ENCODE measurements at regions not wholly inside any gene's neighbourhood (a gene's known extent, or its start where the extent isn't known, plus 50 kb on each side); places are given as distances from the start of the nearest gene placed in this dataset.

GRCh38 chr6:103062136-103062535, 1668.6 kb downstream of the GRIK2 start:
- TF ChIP-seq MYC (IDR thresholded peaks at IDR 0.05; ENCODE audit: low read depth, low read length) (no peak), MAX (IDR thresholded peaks at IDR 0.05; ENCODE audit: insufficient read depth, insufficient read length) (no peak), EZH2 (IDR thresholded peaks at IDR 0.05; ENCODE audit: borderline replicate concordance, low read depth, low read length, severe bottlenecking) (no peak)
- H3K27me3 ChIP-seq (ENCODE audit: control insufficient read depth in 2 of 2, insufficient read depth in 2 of 2, low read length in 2 of 2), result no peaks in the 10 kb centered on the region
- no peak overlapping the region for H3K4me2 ChIP-seq (ENCODE audit: insufficient read depth, low read length)
- dilution Hi-C loops (cut with MboI; ENCODE audit: extremely low pct_ligation_motif_present, low sequenced_read_pairs), result no loop called here
- no peaks in the 10 kb centered on the region for H3K36me3 ChIP-seq (ENCODE audit: control insufficient read depth in 2 of 2, extremely low read depth in 1 of 2, insufficient read depth in 2 of 2, low read length in 2 of 2)
- BruUV-seq (replicated peaks), result no TSS peak
- H3K27ac ChIP-seq (ENCODE audit: insufficient read depth, low read depth, low read length), result no peak overlapping the region
- peaks cover 2% of the 10 kb centered on the region for H3K9me3 ChIP-seq (replicated peaks; ENCODE audit: control insufficient read depth, insufficient read depth, low read length)
- H3K9me1 ChIP-seq (replicated peaks; ENCODE audit: control insufficient read depth, extremely low read depth, insufficient read depth, low read length), result no peaks in the 10 kb centered on the region
- FAIRE-seq, result no peak
- ChIA-PET POLR2A (no interaction called here), CTCF (no interaction called here)
- H2AFZ ChIP-seq (ENCODE audit: low read depth, low read length), result no peak overlapping the region
- no peak overlapping the region for H3K9ac ChIP-seq (replicated peaks; ENCODE audit: extremely low read depth, insufficient read depth, low read length)
- no peaks in the 10 kb centered on the region for H3K4me1 ChIP-seq (ENCODE audit: control insufficient read depth, extremely low read depth, insufficient read depth, low read length)
- DNase-seq (ENCODE audit: low read depth, low spot score), result no peak
- H4K20me1 ChIP-seq (replicated peaks; ENCODE audit: control insufficient read depth, extremely low read depth, insufficient read depth, low read length), result no peaks in the 10 kb centered on the region
- H3K4me3 ChIP-seq (replicated peaks in 1 of 3; ENCODE audit: insufficient read depth in 1 of 3, low read depth in 1 of 3, low read length in 3 of 3), result no peak overlapping the region
- intact Hi-C loops (cut with micrococcal nuclease), result no loop called here
- no peaks in the 10 kb centered on the region for H3K79me2 ChIP-seq (ENCODE audit: control insufficient read depth, insufficient read depth, low read length)

GRCh38 chr6:103047567-103047966, 1654.1 kb downstream of the GRIK2 start:
- intact Hi-C loops (cut with micrococcal nuclease), result no loop called here

More at GRCh38 chr6:103047567-103047966, 1654.1 kb downstream of the GRIK2 start:
- Histone ChIP-seq H3K9ac (replicated peaks; ENCODE audit: extremely low read depth, insufficient read depth, low read length) (no peak overlapping the region), H3K79me2 (ENCODE audit: control insufficient read depth, insufficient read depth, low read length) (no peaks in the 10 kb centered on the region), H2AFZ (ENCODE audit: low read depth, low read length) (no peak overlapping the region), H4K20me1 (replicated peaks; ENCODE audit: control insufficient read depth, extremely low read depth, insufficient read depth, low read length) (no peaks in the 10 kb centered on the region), H3K9me3 (replicated peaks; ENCODE audit: control insufficient read depth, insufficient read depth, low read length) (no peaks in the 10 kb centered on the region), H3K36me3 (ENCODE audit: control insufficient read depth in 2 of 2, extremely low read depth in 1 of 2, insufficient read depth in 2 of 2, low read length in 2 of 2) (no peaks in the 10 kb centered on the region), H3K9me1 (replicated peaks; ENCODE audit: control insufficient read depth, extremely low read depth, insufficient read depth, low read length) (no peaks in the 10 kb centered on the region), H3K27ac (ENCODE audit: insufficient read depth, low read depth, low read length) (no peak overlapping the region), H3K4me2 (ENCODE audit: insufficient read depth, low read length) (no peak overlapping the region), H3K4me1 (ENCODE audit: control insufficient read depth, extremely low read depth, insufficient read depth, low read length) (no peaks in the 10 kb centered on the region), H3K4me3 (replicated peaks in 1 of 3; ENCODE audit: insufficient read depth in 1 of 3, low read depth in 1 of 3, low read length in 3 of 3) (no peak overlapping the region), H3K27me3 (ENCODE audit: control insufficient read depth in 2 of 2, insufficient read depth in 2 of 2, low read length in 2 of 2) (no peaks in the 10 kb centered on the region)
- POLR2A ChIA-PET, result no interaction called here
- no TSS peak for BruUV-seq (replicated peaks)
- CTCF ChIA-PET, result no interaction called here
- no peak for DNase-seq (ENCODE audit: low read depth, low spot score)
- no peak for FAIRE-seq
- dilution Hi-C loops (cut with MboI; ENCODE audit: extremely low pct_ligation_motif_present, low sequenced_read_pairs), result no loop called here
- TF ChIP-seq EZH2 (IDR thresholded peaks at IDR 0.05; ENCODE audit: borderline replicate concordance, low read depth, low read length, severe bottlenecking), result no peak
- TF ChIP-seq MYC (IDR thresholded peaks at IDR 0.05; ENCODE audit: low read depth, low read length), result no peak
- no peak for TF ChIP-seq CTCF (IDR thresholded peaks at IDR 0.05; ENCODE audit: extremely low read depth in 1 of 2, insufficient read depth in 1 of 2, low read depth in 1 of 2, low read length in 2 of 2)
- no peak for TF ChIP-seq MAX (IDR thresholded peaks at IDR 0.05; ENCODE audit: insufficient read depth, insufficient read length)
- no peak for TF ChIP-seq POLR2AphosphoS5 (IDR thresholded peaks at IDR 0.05; ENCODE audit: insufficient read depth, low read depth, low read length)
- TF ChIP-seq GATA2 (IDR thresholded peaks at IDR 0.05; ENCODE audit: insufficient read depth, insufficient read length, low read depth, low read length), result no peak
- no peak for TF ChIP-seq POLR2A (IDR thresholded peaks at IDR 0.05; ENCODE audit: low read depth, low read length)
- no peak for TF ChIP-seq FOS (IDR thresholded peaks at IDR 0.05; ENCODE audit: borderline replicate concordance, insufficient read depth, low read length)
- TF ChIP-seq JUN (IDR thresholded peaks at IDR 0.05; ENCODE audit: borderline replicate concordance, insufficient read depth, insufficient read length, low read depth), result no peak

All from endothelial cell of umbilical vein (primary cell).